Breast epithelium (tissue), 3 donors: ENCODE measurements at regions not wholly inside any gene's neighbourhood (a gene's known extent, or its start where the extent isn't known, plus 50 kb on each side); places are given as distances from the start of the nearest gene placed in this dataset.

Source experiments
- CTCF ChIP-seq, 3 donors: fragments of 450-650 bp; IDR thresholded peaks; one replicate each; pipeline ENCODE4 v1.5.1; 2016 to 2017; ENCODE audit warnings: antibody characterized with exemption in 3 of 3, mild to moderate bottlenecking in 3 of 3, moderate library complexity in 3 of 3
- POLR2A ChIP-seq: fragments of 450-650 bp; IDR thresholded peaks from one replicate; pipeline ENCODE4 v1.6.1; 2016; ENCODE audit warnings: antibody characterized with exemption, mild to moderate bottlenecking, moderate library complexity
- POLR2AphosphoS5 ChIP-seq, 3 donors: sonication (generic); formaldehyde crosslinking; IDR thresholded peaks; one replicate each; pipeline ENCODE4 v1.6.1; 2017; ENCODE audit warnings: antibody characterized with exemption in 3 of 3

GRCh38 chr2:196492946-196493345 is 146.6 kb upstream of the CCDC150 start:
- TF ChIP-seq CTCF (IDR thresholded peaks at IDR 0.05) (no peak), POLR2AphosphoS5 (IDR thresholded peaks at IDR 0.05) (no peak), POLR2A (no peak)
